GM19463 (cell line): ENCODE measurements at regions not wholly inside any gene's neighbourhood (a gene's known extent, or its start where the extent isn't known, plus 50 kb on each side); places are given as distances from the start of the nearest gene placed in this dataset.
"Not testable (repeated sequence)": the region's sequence is repeated elsewhere in the genome, so short reads cannot be mapped to it uniquely, and the experiment has no call there.

Source experiments
- ATAC-seq: cut with Tn5 transposase; IDR thresholded peaks from one replicate; pipeline ENCODE4 v1.9.1; 2021; ENCODE audit warnings: mild to moderate bottlenecking, moderate library complexity; ENCODE audit not compliant: unreplicated experiment

- ATAC-seq, result no peak
Measured at GRCh38 chr1:218904416-218904815, 269.3 kb upstream of the LYPLAL1 start.

GRCh38 chr1:218916720-218917119 is 257.0 kb upstream of the LYPLAL1 start:
- ATAC-seq, result no peak

- no peak for ATAC-seq
Measured at GRCh38 chr1:218917656-218918055, 256.0 kb upstream of the LYPLAL1 start.

- ATAC-seq, result no peak
Measured at GRCh38 chr1:218925777-218926176, 247.9 kb upstream of the LYPLAL1 start.

- ATAC-seq, result no peak
Measured at GRCh38 chr1:218926631-218927030, 247.0 kb upstream of the LYPLAL1 start.

DNA sequence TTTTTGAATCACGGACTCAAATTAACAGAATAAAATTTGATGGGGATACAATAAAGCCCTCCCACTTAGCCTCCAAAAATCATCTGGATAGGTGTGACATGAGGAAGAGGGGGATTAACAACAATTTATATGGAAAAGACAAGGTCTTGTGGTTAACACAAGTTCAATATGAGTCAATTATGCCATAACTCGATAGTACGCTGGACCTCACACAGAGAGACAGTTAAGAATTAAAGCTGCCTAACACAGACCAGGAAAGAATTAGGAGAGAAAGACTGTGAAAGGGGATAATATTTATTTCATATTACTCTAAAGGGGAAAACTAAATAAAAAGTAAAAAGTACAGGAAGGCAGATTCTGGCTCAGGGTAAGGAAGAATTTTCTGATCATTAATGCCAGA is 243.7 kb upstream of the LYPLAL1 start:
- no peak for ATAC-seq

- no peak for ATAC-seq
Measured at GRCh38 chr1:218930472-218931241, 243.0 kb upstream of the LYPLAL1 start.

DNA sequence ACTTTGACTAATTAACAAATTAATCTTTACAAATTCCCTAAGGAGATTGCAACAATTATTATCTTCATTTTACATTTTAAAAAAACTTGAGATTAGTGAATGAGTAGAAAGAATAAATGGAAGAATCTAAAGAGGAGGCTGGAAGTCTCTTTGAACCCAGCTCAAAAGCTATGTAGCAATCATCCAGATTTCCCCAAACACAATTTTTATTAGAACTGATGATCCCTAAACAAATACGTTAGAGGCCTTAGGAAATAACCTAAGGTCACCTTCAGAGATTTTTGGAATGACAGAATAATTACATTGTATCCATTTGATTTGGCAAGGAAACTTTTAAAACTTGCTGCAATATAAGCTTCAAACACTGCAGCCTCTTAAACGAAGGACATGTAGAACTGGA is 242.4 kb upstream of the LYPLAL1 start:
- no peak for ATAC-seq

- ATAC-seq, result no peak
Measured at GRCh38 chr1:218933513-218933912, 240.2 kb upstream of the LYPLAL1 start.

DNA sequence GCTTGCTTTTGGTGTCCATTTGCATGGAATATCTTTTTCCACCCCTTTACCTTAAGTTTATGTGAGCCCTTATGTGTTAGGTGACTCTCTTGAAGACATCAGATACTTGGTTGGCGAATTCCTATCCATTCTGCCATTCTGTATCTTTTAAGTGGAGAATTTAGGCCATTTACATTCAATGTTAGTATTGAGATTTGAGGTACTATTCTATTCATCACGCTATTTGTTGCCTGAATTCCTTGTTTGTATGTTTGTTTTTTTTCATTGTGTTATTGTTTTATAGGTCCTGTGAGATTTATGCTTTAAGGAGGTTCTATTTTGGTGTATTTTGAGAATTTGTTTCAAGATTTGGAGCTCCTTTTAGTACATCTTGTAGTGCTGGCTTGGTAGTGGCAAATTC is 238.3 kb upstream of the LYPLAL1 start:
- not testable (repeated sequence) for ATAC-seq

- ATAC-seq, result no peak
Measured at GRCh38 chr1:218938259-218938658, 235.4 kb upstream of the LYPLAL1 start.

DNA sequence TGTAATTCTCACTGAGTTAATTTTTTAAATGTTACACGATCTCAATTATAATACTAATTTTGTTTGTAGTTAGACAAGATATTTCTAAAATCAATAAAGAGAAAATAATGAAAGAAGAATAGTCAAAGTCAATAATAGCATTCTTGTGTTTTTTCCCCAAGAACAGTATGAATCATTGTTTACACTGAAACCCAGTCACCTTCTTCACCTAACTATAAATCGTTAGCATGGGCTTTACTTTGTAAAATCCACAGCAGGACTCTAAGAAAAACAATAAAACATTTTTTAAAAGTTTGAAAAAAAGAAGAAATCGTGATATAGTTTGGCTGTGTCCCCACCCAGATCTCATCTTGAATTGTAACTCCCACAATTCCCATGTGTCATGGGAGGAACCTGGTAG is 234.6 kb upstream of the LYPLAL1 start:
- ATAC-seq, result no peak

GRCh38 chr1:218942431-218942830 is 231.2 kb upstream of the LYPLAL1 start:
- no peak for ATAC-seq

- no peak for ATAC-seq
Measured at GRCh38 chr1:218943371-218943770, 230.3 kb upstream of the LYPLAL1 start.

GRCh38 chr1:218945050-218945449 is 228.6 kb upstream of the LYPLAL1 start:
- ATAC-seq, result no peak

- ATAC-seq, result peak; percentile 74
Measured at GRCh38 chr1:218946147-218946546, 227.5 kb upstream of the LYPLAL1 start.

- ATAC-seq, result no peak
Measured at GRCh38 chr1:218948446-218948845, 225.2 kb upstream of the LYPLAL1 start.

DNA sequence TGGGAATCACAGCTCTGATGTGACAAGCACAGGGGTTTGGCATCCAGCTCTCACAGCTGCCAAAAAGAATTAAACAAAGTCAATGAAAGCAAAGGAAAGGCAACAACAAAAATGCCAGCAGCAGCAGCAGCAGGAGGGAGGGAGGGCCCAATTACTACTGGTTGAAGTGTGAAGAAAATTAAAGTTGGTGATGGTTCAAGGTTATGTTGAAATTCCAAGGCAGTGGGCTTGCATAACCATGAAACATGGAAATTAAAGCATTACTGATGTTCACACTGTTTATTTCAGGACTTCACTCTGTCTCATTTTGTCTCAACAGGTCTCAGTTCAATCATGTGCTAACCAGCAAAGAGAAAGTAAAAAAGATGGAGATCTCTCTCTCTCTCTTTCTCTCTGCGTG is 220.3 kb upstream of the LYPLAL1 start:
- no peak for ATAC-seq

DNA sequence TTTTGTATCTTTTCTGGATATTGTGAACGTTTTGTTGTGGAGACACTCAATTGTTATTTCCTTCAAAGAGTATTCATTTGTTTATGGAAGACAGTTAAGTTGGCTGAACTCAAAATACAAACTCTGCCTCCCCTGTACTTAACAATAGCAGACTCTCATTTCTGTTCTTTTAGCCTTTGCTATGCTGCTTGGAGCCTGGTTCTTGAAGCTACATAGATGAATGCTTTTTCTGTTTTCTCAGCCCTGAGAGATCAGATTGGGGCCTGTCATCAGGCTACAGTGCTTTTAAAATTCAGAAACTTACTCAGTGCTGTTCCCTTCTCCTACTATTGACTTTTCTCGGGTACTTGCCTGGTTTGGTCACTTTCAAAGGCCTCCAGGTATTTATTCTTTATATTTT is 215.7 kb upstream of the LYPLAL1 start:
- no peak for ATAC-seq

GRCh38 chr1:218959784-218960183 is 213.9 kb upstream of the LYPLAL1 start:
- no peak for ATAC-seq

GRCh38 chr1:218964471-218965185 is 209.1 kb upstream of the LYPLAL1 start:
- no peak for ATAC-seq

DNA sequence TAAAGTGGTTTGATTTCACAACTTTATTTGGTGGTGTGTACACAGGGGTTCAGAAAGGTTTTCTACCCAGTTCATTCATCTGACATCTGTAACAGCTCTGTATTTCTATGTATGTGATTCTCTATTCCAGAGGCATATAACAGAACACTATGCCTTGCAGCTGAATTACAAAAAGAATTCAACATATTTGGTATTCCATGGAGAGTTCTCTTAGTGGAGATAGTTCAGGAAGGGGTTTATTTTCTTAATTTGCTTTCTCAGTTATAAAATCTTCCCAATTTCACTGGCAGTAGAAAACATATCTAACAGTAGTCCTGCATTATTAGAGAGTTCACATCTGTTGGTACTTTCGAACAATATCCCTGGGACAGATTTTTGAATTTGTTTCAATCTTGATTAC is 207.9 kb upstream of the LYPLAL1 start:
- ATAC-seq, result no peak
